Hematopoietic multipotent progenitor cell treated with erythropoietin and hydrocortisone succinate and interleukin-3 and kit ligand, for 4 days (in vitro differentiated cells): ENCODE measurements at regions not wholly inside any gene's neighbourhood (a gene's known extent, or its start where the extent isn't known, plus 50 kb on each side); places are given as distances from the start of the nearest gene placed in this dataset.
"Not testable (repeated sequence)": the region's sequence is repeated elsewhere in the genome, so short reads cannot be mapped to it uniquely, and the experiment has no call there.

Experiments used
- DNase-seq: peaks from one replicate; pipeline ENCODE4 v3.0.0-alpha.2; 2015

- DNase-seq, result no peak
Observed at GRCh38 chr12:67716817-67717216, 68.3 kb downstream of the DYRK2 start.

- not testable (repeated sequence) for DNase-seq
Observed at GRCh38 chr12:67719303-67719702, 70.8 kb downstream of the DYRK2 start.

- peak; percentile 41 for DNase-seq
Observed at GRCh38 chr12:67720351-67720856, 71.9 kb downstream of the DYRK2 start.

GRCh38 chr12:67721248-67721647, 72.7 kb downstream of the DYRK2 start:
- DNase-seq, result peak; percentile 37

- DNase-seq, result no peak
Observed at GRCh38 chr12:67722296-67722695, 73.8 kb downstream of the DYRK2 start.

GRCh38 chr12:67726868-67727267, 78.3 kb downstream of the DYRK2 start:
- DNase-seq, result no peak

DNA sequence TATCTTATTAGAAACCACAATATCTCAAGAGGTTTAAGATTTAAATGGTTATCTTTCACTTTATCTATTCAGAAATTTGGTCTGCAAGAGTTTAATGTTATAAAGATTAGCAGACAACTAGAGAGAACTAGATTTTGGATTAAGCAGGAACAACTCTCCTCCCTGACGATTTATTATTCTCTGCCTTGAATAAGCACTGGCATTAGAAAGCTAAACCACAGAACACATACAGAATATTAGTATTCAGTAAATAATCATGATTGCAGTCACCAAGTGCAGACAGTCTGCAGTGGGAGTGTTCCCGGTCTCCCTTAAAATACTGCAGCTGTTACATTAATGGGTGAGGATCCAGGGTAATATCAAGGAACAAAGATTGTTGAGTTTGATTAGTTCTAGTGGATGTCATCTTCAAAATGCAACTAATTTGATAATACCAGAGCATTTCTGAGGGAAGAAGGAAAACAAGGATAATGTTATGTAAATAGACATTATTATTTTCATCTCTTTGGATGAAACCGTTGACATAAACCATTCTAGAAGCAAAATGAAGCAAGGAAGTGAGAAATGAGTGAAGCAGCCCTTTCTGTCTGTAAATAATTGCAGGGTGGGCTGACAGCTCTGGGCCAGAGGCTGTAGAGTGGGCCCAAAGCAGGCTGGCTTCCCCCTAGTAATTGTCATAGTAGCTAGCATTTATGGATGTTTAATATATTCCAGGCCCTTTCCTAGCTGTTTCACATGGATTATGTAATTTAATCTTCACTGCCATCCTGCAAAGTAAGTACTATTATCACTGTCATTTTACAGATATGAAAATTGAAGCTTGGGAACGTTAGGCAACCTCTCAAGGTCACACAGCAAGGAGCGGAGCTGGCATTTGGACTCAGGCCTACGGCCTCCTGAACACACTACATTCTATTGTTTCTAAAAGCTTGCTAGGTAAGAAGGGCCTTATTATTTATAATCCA, 79.4 kb downstream of the DYRK2 start:
- no peak for DNase-seq

DNA sequence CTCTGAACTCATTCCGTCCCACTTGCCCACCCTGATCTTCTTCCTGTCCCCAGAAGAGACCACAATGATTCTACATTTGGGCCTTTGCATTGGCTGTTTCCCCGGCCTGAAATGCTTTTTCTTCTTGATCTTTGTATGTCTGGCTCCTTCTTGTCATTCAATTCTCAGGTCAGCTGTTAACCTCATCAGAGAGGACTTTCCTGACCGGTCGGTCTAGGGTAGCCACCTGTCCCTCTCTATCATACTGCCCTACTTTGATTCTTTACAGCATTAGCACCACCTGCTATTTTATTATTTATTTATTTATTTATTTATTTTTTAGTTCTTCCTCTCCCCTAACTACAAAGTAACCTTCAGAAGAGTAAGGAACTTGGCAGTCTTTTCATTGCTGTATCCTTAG, 84.3 kb downstream of the DYRK2 start:
- DNase-seq, result no peak

DNA sequence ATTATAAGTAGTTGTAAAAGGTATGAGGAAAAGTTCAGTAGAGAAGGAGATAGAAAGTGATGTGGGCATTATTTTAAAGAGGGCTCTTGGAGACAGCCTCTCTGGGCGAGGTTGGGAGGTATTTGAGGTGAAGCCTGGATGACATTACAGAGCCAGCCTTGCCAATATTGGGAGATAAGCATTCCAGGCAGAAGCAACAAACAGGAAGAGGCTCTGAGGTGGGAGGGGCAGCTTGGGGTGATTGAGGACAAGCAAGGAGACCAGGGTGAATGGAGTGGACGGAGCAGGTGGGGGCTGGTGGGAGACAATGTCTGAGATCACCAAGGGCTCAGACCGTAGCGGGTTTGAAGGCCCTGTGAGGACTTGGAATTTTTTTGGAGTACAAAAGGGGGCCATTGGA, 87.3 kb downstream of the DYRK2 start:
- no peak for DNase-seq

DNA sequence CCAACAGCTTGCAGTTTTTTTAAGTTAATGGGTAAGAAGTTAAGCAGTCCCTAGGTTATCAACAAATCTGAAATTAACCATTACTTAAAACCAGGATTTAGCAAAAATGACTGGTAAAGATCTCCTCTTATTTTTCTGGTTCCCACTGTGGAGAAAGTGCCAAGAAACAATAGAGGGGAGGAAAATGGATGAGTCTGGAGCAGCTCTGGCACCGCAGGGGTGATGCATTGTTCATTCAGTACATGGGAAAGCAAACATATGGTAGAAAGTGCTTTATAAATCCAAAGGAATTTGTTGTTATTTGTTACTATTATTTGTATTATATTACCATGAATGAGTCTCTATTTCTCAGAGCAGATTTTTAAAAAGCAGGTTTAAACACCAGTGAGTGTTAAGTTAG, 92.2 kb downstream of the DYRK2 start:
- DNase-seq, result no peak

- DNase-seq, result no peak
Observed at GRCh38 chr12:67741270-67741669, 92.7 kb downstream of the DYRK2 start.

DNA sequence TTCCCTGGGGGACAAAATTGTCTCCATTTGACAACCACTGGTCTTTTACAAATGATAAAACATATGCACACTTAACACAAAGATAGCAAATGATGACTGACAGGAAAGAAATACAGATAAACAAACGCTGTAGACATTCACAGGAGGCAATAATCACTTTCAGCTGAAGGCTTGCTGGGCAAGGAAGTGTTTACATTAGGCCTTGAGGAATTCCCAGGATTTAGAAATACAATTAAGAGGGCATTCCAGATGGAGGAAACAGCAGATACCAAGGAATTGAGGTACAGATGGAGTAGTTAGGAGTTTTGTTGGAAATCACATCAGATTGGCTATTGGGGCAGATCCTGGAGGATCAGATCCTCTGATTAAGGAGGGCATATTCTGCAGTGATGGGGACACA, 93.9 kb downstream of the DYRK2 start:
- no peak for DNase-seq

GRCh38 chr12:67747869-67748742, 99.6 kb downstream of the DYRK2 start:
- no peak for DNase-seq

DNA sequence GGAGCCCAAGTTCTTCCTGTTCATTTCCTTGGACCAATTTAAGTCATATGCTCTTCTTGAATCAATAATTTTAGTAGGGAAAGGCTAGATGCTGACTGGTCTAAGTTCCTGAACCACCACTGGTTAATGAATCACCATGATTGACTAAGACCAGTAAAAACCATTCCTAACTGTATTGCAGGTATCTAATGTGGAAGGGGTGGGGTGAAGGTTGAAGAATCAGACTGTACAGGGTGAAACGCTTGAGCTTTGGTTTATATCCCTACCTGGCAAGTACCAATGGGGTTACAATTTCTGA, 100.1 kb downstream of the DYRK2 start:
- no peak for DNase-seq

DNA sequence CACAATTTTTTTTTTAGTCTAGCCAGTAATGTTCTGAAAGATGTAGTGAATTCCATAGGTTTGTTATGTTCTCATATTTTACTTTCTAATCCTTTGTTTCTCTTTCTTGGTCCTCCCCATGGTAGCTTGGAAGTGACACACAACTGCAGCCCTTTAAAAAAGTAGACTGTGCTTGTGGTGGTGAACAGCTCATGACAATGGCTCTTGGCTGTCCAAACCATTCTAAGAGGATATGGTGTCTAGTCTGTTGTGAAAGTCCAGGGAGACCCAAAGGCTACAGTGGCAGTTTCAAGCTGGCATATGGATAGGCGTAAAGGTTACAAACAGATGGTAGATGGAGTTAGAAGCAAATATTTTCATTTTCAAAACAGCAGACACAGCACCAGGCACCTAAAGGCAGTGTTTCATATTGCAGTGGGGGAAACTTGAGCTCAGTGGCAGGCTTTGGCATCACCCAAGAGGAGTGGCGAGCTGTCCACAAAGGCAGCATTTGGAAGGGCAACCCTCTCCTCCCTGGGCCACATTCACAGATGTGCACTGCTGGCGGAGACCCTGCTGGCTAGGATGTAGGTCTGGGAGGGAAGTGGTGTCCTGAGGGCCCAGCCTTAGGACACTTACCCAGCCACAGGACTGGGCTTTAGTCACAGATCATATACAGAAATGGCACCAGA, 102.1 kb downstream of the DYRK2 start:
- DNase-seq, result no peak

DNA sequence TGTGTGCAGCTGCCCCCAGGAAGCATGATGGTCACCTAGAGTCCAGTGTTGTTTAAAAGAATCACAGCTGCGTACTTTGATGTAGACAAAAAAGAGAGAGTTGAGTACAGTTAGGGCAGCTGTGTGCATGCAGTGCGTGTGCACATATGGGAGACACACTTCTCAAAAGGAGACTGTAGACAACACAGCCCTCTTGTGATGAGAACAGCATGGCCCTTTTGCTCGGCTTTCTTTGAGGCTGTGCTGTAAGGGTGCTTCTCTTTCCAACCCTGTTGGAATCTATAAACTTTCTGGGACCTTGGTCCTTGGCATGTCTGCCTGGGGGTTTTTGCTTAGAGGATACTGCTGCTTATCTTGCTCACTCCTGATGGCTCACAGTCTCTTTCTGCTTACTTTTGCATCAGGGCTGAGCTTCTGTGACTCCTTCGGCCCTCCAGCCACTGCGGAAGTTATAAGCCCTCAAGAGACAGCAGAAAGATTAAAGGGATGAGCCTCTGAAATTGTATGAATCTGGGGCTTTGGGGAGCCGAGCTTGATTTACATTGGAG, 102.9 kb downstream of the DYRK2 start:
- DNase-seq, result no peak

DNA sequence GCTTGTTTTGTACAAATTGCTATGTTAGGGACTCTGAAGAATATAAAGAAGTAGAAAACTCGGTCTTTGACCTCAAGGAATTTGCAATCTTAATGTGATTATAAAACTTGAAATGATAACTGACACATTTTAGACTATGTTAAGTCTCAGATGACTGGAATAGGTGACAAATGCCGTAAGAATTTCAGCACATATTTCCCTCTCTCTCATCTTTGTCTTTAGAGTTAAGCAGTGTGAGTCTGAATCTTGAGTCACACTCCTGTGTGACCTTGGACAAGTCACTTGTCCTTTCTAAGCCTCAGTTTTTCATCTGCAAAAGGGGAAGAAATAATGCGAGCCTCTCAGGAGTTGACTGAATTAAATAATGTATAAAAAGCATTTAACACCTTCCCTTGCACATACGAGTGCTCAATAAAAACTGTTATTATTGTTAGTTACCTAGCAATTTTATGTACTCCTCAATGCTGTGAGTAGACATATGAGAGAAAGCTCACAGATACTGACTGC, 103.7 kb downstream of the DYRK2 start:
- no peak for DNase-seq

DNA sequence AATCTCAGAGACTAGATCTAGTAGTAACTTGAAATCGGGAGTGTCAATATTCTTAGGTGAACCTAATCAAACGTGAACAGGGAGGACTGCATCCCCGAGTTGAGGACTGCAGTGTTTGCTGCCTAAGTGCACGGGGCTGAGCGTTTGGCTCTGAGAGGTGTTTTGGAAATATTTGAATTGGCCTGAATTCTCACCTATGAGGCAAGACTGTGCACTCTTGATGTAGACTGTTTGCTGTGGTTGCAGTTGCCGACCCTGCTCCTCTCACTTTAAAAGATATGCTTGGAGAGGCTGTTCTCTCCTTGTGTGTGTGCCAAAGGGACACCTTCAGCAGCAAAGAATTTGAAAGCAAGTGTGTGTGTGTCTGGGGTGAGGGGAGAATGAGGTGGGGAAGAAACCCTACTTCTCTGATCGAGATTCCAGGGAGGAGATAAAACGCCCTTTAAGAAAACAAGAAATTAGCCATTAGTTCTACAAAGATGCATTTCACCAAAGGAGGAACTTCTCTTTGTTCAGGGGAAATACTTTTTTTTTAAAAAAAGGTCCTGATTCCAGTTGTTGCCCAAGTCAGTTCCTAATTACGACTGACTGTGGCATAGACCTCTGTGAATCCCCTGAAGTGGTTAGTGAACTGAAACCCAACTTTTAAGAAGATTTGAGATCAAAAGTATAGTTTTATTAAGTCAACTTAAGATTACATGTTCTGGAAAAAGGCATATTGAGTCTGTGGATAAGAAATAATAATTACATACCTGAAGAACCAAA, 106.6 kb downstream of the DYRK2 start:
- peak; percentile 5 for DNase-seq

DNA sequence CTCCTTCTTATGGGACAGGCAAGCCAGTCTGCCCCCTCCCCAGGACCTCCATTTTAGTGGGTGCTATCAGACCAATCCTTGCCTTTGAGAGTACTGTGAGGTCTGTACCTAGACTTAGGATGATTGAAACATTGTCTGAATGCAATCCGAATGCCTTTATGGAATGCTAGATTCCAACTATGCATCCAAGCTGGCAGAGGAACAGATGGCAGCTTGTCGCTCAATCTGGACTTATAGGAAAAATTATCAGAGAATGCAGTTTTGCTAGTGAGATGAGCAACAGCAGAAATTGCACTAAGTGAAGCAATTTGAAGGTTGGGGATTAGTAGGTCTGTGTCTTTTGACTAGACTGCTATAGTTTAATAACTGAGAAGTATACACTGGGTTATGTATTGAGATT, 109.1 kb downstream of the DYRK2 start:
- DNase-seq, result no peak

DNA sequence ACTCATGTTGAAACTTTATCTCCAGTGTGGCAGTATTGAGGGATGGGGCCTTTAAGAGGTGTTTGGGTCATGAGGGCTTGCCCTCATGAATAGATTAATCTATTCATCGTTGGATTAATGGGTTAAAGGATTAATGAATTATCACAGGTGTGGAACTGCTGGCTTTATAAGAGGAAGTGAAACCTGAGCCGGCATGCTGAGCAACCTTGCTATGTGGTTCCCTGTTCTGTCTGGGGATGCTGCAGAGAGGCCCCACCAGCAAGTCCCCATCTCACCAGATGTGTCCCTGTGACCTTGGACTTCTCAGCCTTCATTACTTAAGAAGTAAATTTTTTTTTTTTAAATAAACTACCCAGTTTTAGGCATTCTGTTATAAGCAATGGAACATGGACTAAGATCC, 109.6 kb downstream of the DYRK2 start:
- no peak for DNase-seq

DNA sequence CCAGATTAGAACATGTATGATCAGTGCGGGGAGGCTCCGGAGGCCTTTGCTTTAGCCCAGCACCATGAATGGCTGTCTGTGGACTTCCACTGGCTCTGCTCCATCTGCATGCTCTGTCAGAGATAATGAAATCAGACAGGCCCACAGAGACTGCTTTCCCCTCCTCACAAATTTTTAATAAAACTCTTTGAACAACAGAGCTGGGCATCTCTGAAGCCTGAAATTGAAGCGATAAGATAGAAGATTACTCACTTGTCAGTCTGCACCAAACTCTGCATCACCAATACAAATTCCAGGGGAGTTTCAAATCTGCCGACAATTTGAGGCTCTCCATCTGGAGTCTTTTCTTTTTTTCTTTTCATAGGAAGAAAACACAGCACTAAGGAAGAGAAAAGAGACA, 110.0 kb downstream of the DYRK2 start:
- no peak for DNase-seq

DNA sequence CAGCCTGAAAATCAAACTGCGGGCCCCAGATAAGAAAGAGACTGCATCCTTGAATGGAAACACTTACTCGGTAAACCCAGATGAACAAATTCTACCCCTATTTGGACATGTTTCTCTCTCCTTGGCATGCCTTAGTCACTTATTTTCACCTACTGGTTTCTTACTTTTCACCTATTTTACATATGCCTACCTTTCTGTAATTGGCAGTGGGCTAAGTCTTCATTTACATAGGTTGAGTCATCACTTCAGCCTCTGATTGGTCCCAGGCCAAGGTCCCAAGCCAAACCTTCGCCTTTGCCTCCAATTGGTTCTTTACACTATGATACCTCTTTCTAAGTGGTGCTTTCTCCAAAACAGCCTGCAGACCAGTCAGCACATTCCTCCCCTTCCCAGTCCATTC, 111.3 kb downstream of the DYRK2 start:
- no peak for DNase-seq
